Activated gamma-delta T cell (primary cell): ENCODE measurements at regions not wholly inside any gene's neighbourhood (a gene's known extent, or its start where the extent isn't known, plus 50 kb on each side); places are given as distances from the start of the nearest gene placed in this dataset.

Experiments used
- DNase-seq: peaks from one replicate; lab custom pipeline; 2025; lab: John Stamatoyannopoulos, UW

- no peak for DNase-seq
Observed at GRCh38 chr18:2423761-2424160, 147.5 kb downstream of the METTL4 start.

GRCh38 chr18:2424420-2424819, 146.9 kb downstream of the METTL4 start:
- no peak for DNase-seq

- DNase-seq: no peak
Observed at GRCh38 chr18:2425426-2426317, 145.6 kb downstream of the METTL4 start.

- DNase-seq: no peak
Observed at GRCh38 chr18:2430191-2430590, 141.1 kb downstream of the METTL4 start.

GRCh38 chr18:2431806-2432205, 139.5 kb downstream of the METTL4 start:
- DNase-seq: no peak

- DNase-seq: no peak
Observed at GRCh38 chr18:2433366-2433765, 137.9 kb downstream of the METTL4 start.

- no peak for DNase-seq
Observed at GRCh38 chr18:2441544-2441943, 129.8 kb downstream of the METTL4 start.

- DNase-seq: no peak
Observed at GRCh38 chr18:2442006-2442405, 129.3 kb downstream of the METTL4 start.

- no peak for DNase-seq
Observed at GRCh38 chr18:2442726-2443275, 128.5 kb downstream of the METTL4 start.

- no peak for DNase-seq
Observed at GRCh38 chr18:2444201-2444875, 127.0 kb downstream of the METTL4 start.

- DNase-seq: no peak
Observed at GRCh38 chr18:2448565-2449151, 122.6 kb downstream of the METTL4 start.

GRCh38 chr18:2451556-2451955, 119.7 kb downstream of the METTL4 start:
- DNase-seq: no peak

GRCh38 chr18:2459886-2460285, 111.4 kb downstream of the METTL4 start:
- DNase-seq: no peak

- no peak for DNase-seq
Observed at GRCh38 chr18:2466978-2467377, 104.3 kb downstream of the METTL4 start.

- DNase-seq: no peak
Observed at GRCh38 chr18:2468051-2468450, 103.3 kb downstream of the METTL4 start.

- no peak for DNase-seq
Observed at GRCh38 chr18:2471523-2471922, 99.8 kb downstream of the METTL4 start.

GRCh38 chr18:2478662-2479061, 92.6 kb downstream of the METTL4 start:
- DNase-seq: no peak

GRCh38 chr18:2480536-2480935, 90.8 kb downstream of the METTL4 start:
- DNase-seq: no peak

GRCh38 chr18:2482706-2483475, 88.4 kb downstream of the METTL4 start:
- no peak for DNase-seq

GRCh38 chr18:2485983-2486382, 85.3 kb downstream of the METTL4 start:
- DNase-seq: no peak

GRCh38 chr18:2486426-2486825, 84.9 kb downstream of the METTL4 start:
- no peak for DNase-seq
